ENCODE measurements at regions not wholly inside any gene's neighbourhood (a gene's known extent, or its start where the extent isn't known, plus 50 kb on each side); places are given as distances from the start of the nearest gene placed in this dataset.
"Not testable (repeated sequence)": the region's sequence is repeated elsewhere in the genome, so short reads cannot be mapped to it uniquely, and the experiment has no call there.

DNA sequence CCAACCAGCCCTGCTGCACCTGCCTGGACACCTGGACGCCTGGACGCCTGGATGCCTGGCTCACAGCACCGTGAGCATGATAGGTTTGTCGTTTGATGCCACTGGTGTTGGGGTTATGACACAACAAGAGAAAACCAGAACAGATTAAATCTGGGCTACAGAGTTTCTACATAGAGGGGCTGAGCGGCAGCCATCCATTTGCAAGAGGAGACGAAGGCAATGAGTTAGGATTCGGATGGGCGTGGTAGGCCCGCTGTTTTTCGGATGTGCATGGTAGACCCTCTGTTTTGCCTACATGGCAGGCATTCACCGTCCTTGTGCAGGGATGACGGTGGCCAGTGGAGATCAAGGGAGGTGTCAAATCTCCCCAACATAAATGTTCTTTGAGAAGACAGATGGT, 121.5 kb upstream of the RNF32 start:
- intact Hi-C loops (cut with micrococcal nuclease): no loop called here
- ATAC-seq (no peak), DNase-seq (no peak)

DNA sequence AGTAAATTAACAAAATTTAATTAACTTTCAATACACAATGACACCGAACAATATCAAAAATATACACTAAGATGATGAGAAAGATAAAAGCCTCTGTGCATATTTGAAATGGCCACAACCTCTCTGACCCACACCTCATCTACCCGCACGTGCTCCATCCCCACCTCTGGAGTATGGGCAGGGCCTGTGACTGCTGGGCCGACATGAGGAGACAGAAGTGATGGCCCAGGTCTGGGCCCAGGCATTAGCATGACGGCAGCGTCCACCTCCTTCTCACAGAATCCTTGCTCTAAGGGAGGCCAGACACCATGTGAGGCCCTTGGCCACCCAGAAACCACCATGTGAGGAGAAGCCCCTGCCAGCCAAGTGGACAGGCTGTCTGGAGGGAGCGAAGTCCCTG, 122.1 kb upstream of the RNF32 start:
- intact Hi-C loops (cut with micrococcal nuclease): no loop called here
- ATAC-seq: no peak
- DNase-seq: no peak

DNA sequence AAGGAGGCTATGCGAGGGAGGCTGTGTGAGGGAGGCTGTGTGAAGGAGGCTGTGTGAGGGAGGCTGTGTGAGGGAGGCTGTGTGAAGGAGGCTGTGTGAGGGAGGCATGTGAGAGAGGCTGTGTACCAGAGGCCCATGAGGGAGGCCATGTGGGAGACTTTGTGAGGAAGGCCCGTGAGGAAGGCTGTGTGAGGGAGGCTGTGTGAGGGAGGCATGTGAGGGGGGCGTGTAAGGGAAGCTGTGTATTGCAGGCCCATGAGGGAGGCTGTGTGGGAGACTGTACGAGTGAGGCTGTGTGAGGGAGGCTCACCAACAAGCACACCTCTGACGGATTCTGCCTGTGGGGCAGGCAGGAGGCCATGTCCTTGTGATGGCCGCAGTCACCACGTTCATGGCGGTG, 122.7 kb upstream of the RNF32 start:
- DNase-seq; intact Hi-C loops (cut with micrococcal nuclease); ATAC-seq: not testable (repeated sequence)

GRCh38 chr7:156516791-156517378, 123.7 kb upstream of the RNF32 start:
- DNase-seq: no peak
- intact Hi-C loops (cut with micrococcal nuclease): no loop called here
- ATAC-seq: no peak

DNA sequence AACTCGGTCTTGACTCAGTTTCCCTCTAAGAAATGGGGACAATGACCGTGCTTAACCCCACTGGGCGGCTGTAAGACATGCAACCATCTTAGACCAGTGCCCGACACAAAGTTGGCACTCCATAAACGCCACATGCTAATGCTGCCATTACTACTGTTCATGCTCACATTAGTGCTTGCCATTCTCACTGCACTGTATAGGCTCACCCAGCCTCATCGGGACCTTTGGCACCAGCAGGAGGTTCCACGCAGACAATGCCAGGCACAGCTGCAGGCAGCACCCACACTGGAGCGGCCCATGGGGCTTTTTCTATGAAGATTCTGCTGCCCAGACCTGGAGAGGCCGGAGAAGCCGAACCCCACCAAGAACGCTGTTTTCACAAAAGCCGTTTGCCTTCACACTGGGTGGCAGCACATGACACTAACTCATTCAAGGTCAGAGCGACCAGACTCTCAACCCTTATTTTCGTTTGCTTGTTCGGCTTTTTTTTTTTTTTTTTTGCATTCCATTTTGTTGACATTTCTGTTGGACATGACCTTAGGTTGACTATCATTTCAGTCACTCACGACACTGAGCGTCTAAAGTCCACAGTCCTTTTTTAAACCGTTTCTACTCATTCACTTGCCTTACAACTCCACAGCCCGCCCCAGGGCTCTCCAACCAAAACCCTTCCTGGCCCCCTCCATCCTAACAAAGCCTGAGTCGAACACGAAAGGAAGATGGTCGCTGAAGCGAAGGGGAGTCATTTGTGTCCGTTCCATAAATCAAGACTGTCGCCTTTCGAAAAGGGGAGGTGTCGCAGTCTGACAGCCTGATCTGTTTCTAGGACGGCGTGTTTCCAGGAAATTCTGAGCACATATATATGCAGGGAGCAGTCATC, 124.4 kb upstream of the RNF32 start:
- DNase-seq (no peak), ATAC-seq (no peak)
- intact Hi-C loops (cut with micrococcal nuclease): no loop called here

- ATAC-seq (no peak), DNase-seq (no peak)
- intact Hi-C loops (cut with micrococcal nuclease): no loop called here
These were observed 125.7 kb upstream of the RNF32 start for GRCh38 chr7:156514851-156515250.

DNA sequence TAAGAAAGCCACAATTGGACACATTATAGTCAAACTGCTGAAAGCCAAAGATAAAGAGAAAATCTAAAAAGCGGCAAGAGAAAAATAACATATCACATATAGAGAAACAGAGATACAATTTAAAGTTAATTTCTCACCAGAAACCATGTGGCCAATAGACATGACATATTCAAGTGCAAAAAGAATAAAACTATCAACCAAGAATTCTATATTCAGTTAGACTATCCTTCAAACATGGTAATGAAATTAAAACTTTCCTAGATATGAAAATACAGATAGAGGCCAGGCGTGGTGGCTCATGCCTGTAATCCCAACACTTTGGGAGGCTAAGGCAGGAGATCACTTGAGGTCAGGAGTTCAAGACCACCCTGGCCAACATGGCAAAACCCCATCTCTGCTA, 129.1 kb upstream of the RNF32 start:
- no peak for ATAC-seq
- no peak for DNase-seq
- intact Hi-C loops (cut with micrococcal nuclease): no loop called here

- DNase-seq: no peak
- intact Hi-C loops (cut with micrococcal nuclease): no loop called here
- ATAC-seq: no peak
These were observed 129.6 kb upstream of the RNF32 start for GRCh38 chr7:156510966-156511365.

DNA sequence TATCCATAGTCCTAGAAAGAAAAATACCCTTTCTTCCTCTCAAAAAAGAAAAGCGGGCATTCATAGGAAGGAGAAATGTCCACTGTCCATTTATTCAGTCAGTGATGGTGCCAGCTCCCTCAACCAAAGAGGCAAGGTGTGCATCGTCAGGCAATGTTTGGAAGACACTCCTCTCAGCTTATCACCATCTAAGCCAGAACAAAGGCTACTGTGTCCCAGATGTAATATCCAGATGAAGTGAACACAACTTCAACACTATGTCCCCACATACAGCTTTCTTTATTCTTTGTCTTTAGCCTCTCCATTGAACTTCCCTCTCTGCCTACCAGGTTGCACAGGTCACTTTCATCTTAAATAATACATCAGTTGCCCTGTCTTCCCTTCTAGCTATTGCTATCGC, 131.4 kb upstream of the RNF32 start:
- intact Hi-C loops (cut with micrococcal nuclease): no loop called here
- DNase-seq (no peak), ATAC-seq (no peak)

DNA sequence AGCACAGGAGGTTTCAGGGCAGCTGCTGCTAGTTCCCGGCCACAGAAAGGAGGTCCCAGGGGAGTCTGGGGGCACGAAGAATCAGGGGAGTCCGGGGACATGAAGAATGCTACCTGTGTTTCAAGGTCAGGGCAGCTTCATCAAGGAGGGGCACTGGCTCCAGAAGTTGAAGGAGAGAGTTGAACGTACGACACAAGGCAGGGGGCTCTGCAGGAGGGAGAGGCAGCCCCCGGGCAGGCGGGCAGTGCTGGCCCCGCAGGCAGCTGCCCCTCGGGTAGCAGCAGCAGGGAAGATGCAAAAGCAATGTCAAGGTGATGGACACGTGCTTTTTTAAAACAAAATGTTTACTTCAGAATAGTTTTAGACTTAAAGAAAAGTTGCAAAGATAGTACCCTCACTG, 134.7 kb upstream of the RNF32 start:
- intact Hi-C loops (cut with micrococcal nuclease): no loop called here
- no peak for DNase-seq
- no peak for ATAC-seq

- no peak for ATAC-seq
- no peak for DNase-seq
- intact Hi-C loops (cut with micrococcal nuclease): no loop called here
These were observed 135.7 kb upstream of the RNF32 start for GRCh38 chr7:156504687-156505545.

DNA sequence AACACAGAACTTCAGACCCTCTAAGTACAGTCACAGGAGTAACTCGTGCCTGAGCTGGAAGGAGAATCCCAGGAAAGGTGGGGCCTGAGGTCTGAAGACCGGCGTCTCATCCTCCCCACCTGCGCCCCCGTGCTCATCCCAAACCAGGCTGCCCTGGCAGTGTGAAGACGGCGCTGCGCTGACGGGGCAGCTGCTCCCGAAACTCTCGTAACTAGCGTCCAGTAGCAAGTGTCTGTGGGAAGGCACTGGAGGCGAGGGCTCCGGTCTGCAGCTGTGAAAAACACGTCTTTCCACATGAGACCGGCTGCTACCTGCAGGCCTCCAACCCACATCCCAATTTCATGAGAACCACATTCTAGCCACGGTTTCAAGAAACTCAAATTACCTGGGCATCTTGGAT, 136.6 kb upstream of the RNF32 start:
- DNase-seq: no peak

DNA sequence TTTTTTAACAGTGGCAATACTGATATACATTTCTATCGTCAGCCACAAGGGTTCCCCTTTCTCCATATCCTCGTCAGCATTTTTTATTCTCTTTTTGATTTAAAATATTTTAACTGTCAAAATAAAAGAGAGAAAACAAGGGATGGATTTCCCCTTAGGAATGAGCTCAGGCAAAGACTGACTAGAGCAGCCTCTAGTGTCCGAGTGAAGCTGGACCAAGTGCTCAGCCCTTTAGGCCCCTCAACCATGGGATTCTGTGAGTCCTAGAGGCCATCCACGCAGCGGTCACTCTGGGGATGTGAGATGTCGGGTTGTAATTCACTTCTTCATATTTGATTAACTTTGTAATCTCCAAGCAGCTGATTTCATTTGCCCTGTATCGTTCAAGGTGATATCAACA, 137.4 kb upstream of the RNF32 start:
- ATAC-seq: no peak
- intact Hi-C loops (cut with micrococcal nuclease): no loop called here
- no peak for DNase-seq

More for the DNA sequence above, 136.6 kb upstream of the RNF32 start:
- ATAC-seq: no peak
- intact Hi-C loops (cut with micrococcal nuclease): no loop called here

GRCh38 chr7:156501815-156502214, 138.8 kb upstream of the RNF32 start:
- DNase-seq; ATAC-seq; intact Hi-C loops (cut with micrococcal nuclease): not testable (repeated sequence)

GRCh38 chr7:156499247-156499881, 141.2 kb upstream of the RNF32 start:
- DNase-seq (no peak), ATAC-seq (no peak)
- intact Hi-C loops (cut with micrococcal nuclease): no loop called here

DNA sequence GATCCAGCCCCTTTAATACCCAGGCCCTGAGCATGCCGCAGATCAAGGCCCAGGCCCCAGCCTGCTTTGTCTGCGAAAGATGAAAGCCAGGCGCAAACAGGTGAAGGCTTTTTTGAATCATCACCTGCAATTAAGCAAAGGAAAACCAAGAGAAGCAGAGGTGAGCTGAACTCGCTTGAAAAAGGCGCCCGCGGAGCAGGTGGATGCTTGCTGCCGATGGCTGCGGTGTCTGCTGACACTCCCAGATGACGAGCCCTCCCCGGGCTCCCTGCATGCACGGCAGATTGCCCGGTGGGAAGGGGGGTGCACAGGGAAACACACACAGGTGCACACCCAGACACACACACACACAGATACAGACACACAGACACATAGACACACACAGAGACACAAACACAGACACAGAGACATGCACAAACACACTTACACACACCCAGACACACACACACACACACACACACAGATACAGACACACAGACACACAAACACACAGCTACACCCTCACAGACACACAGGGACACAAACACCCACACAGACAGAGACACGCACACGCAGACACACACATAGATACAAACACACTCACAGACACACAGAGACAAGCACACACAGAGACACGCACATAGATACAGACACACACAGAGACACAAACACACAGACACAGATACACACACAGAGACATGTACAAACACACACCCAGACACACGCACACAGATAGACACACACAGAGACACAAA, 142.6 kb upstream of the RNF32 start:
- intact Hi-C loops (cut with micrococcal nuclease): no loop called here
- no peak for ATAC-seq
- no peak for DNase-seq

- no peak for ATAC-seq
- DNase-seq: no peak
- intact Hi-C loops (cut with micrococcal nuclease): no loop called here
These were observed 143.7 kb upstream of the RNF32 start for GRCh38 chr7:156496865-156497264.

DNA sequence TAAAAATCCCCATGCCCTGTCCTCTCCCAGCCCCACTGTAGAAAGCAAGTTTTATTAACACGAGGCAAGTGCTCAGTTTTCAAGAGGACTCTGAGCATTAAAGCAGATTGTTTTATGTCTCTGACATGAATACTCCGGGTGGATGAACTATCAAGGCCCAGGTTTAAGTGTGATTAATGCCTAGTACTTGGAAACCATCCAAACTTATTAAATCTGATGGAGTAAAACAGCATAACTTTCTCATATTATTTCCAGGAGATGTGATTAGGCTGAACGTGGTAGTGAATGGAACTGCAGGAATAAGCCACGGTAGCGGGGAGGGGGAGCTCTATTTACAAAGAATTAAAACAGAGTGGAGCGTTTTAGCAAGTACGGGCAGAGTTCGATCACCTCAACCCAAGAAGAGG, 144.2 kb upstream of the RNF32 start:
- no peak for DNase-seq
- intact Hi-C loops (cut with micrococcal nuclease): no loop called here

DNA sequence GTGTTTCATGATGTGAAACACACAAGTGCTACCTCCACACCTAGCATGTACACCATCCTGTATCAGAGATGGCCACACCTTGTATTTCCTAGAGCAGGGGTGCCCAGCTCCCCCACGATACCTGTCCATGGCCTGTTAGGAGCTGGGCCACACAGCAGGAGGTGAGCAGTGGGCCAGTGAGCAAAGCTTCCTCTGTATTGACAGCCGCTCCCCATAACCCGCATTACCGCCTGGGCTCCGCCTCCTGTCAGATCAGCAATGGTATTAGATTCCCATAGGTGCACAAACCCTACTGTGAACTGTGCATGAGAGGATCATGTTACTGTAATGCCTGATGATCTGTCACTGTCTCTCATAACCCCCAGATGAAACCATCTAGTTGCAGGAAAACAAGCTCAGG, 145.6 kb upstream of the RNF32 start:
- intact Hi-C loops (cut with micrococcal nuclease): no loop called here
- ATAC-seq (no peak), DNase-seq (no peak)

More for the DNA sequence above, 144.2 kb upstream of the RNF32 start:
- ATAC-seq: no peak

Measured in left ventricle myocardium superior (tissue), 1 donor.